ENCODE measurements at regions not wholly inside any gene's neighbourhood (a gene's known extent, or its start where the extent isn't known, plus 50 kb on each side); places are given as distances from the start of the nearest gene placed in this dataset.
"Not testable (repeated sequence)": the region's sequence is repeated elsewhere in the genome, so short reads cannot be mapped to it uniquely, and the experiment has no call there.

GRCh38 chr15:30760633-30761032 lies 134.7 kb downstream of the ARHGAP11B start:
- not testable (repeated sequence) for H3K27ac ChIP-seq

- H3K27ac ChIP-seq, result not testable (repeated sequence)
These were observed 135.4 kb downstream of the ARHGAP11B start for GRCh38 chr15:30761365-30761764.

GRCh38 chr15:30769390-30770124 lies 134.2 kb upstream of the FAN1 start:
- H3K27ac ChIP-seq, result not testable (repeated sequence)

- no peak overlapping the region for H3K27ac ChIP-seq
- no peak for TF ChIP-seq CTCF (conservative IDR thresholded peaks at IDR 0.05)
These were observed 133.0 kb upstream of the FAN1 start for GRCh38 chr15:30770759-30771158.

GRCh38 chr15:30783019-30783418 lies 120.7 kb upstream of the FAN1 start:
- no peak for TF ChIP-seq CTCF (conservative IDR thresholded peaks at IDR 0.05)
- H3K27ac ChIP-seq, result no peak overlapping the region

GRCh38 chr15:30788595-30788994 lies 115.1 kb upstream of the FAN1 start:
- no peak for TF ChIP-seq CTCF (conservative IDR thresholded peaks at IDR 0.05)
- no peak overlapping the region for H3K27ac ChIP-seq

GRCh38 chr15:30791239-30792175 lies 112.2 kb upstream of the FAN1 start:
- no peak overlapping the region for H3K27ac ChIP-seq
- TF ChIP-seq CTCF (conservative IDR thresholded peaks at IDR 0.05), result no peak

GRCh38 chr15:30792843-30793242 lies 110.9 kb upstream of the FAN1 start:
- peak overlapping the region; percentile 34; the same call in 1 of the 2 replicates for H3K27ac ChIP-seq

GRCh38 chr15:30794388-30794787 lies 109.3 kb upstream of the FAN1 start:
- no peak overlapping the region for H3K27ac ChIP-seq
- no peak for TF ChIP-seq CTCF (conservative IDR thresholded peaks at IDR 0.05)
